Erythroblast (primary cell): ENCODE measurements at regions not wholly inside any gene's neighbourhood (a gene's known extent, or its start where the extent isn't known, plus 50 kb on each side); places are given as distances from the start of the nearest gene placed in this dataset.

Experiments
- GATA1 ChIP-seq: IDR thresholded peaks from 2 replicates; pipeline ENCODE4 v1.6.1; 2011; ENCODE audit warnings: low read depth, mild to moderate bottlenecking, control low read depth, low read length, moderate library complexity
- POLR2A ChIP-seq: IDR thresholded peaks from 2 replicates; pipeline ENCODE4 v1.6.1; 2011; ENCODE audit warnings: mild to moderate bottlenecking, low read length

- no peak for TF ChIP-seq POLR2A
- no peak for TF ChIP-seq GATA1
Measured at GRCh38 chr15:36373550-36373949, 205.9 kb upstream of the CDIN1 start.
